Panc1 (cell line): ENCODE measurements at regions not wholly inside any gene's neighbourhood (a gene's known extent, or its start where the extent isn't known, plus 50 kb on each side); places are given as distances from the start of the nearest gene placed in this dataset.

Experiments used
- ATAC-seq: fragments of 200-7000 bp; cut with Tn5 transposase; 2 replicates; pipeline ENCODE4 v1.9.1; 2020; ENCODE audit warnings: mild to moderate bottlenecking, moderate library complexity
- BruUV-seq: library from RNA; stranded (reverse); fragments of 400-500 nt; replicated peaks from 2 replicates; lab custom pipeline; 2021; lab: Mats Ljungman, UMichigan
- CTCF ChIA-PET: fragments of 300-600 bp; sonication (Branson Sonifier 250); formaldehyde crosslinking; loops from one replicate; lab custom pipeline; 2022; ENCODE audit warnings: antibody characterized with exemption; lab: Charles Lee
- POLR2A ChIA-PET: fragments of 300-600 bp; sonication (Branson Sonifier 250); formaldehyde crosslinking; loops from one replicate; lab custom pipeline; 2022; ENCODE audit warnings: antibody characterized with exemption; lab: Charles Lee
- DNase-seq: peaks from one replicate; pipeline ENCODE4 v3.0.0-alpha.2; 2010; ENCODE audit warnings: low read depth, low spot score
- H3K27ac ChIP-seq: 2 replicates; pipeline ENCODE4 v1.5.1; 2011; ENCODE audit warnings: mild to moderate bottlenecking, low read length, inconsistent platforms
- H3K27me3 ChIP-seq: fragments of 200-500 bp; sonication (Bioruptor generic); 2 replicates; pipeline ENCODE4 v1.6.0; 2014; ENCODE audit warnings: low read length, inconsistent platforms; ENCODE audit not compliant: control insufficient read depth, insufficient read depth
- H3K36me3 ChIP-seq: fragments of 200-500 bp; sonication (Bioruptor generic); 2 replicates; pipeline ENCODE4 v1.5.1; 2014; ENCODE audit warnings: inconsistent platforms, mild to moderate bottlenecking, low read length, moderate library complexity; ENCODE audit not compliant: control insufficient read depth, insufficient read depth
- H3K4me1 ChIP-seq: 2 replicates; pipeline ENCODE4 v1.5.1; 2011; ENCODE audit warnings: inconsistent platforms, mild to moderate bottlenecking, low read length, moderate library complexity; ENCODE audit not compliant: control insufficient read depth, insufficient read depth
- H3K4me3 ChIP-seq, 2 experiments: 2 replicates each; pipeline ENCODE4 v1.5.1; 2011 to 2012; ENCODE audit warnings: low read depth in 2 of 2, low read length in 2 of 2, mild to moderate bottlenecking in 2 of 2, inconsistent platforms in 1 of 2, moderate library complexity in 1 of 2
- H3K9me3 ChIP-seq: fragments of 200-500 bp; sonication (Bioruptor generic); 2 replicates; pipeline ENCODE4 v1.5.1; 2014; ENCODE audit warnings: low read depth, mild to moderate bottlenecking, inconsistent platforms, low read length, moderate library complexity; ENCODE audit not compliant: control insufficient read depth, insufficient read depth
- POLR2AphosphoS5 ChIP-seq: IDR thresholded peaks from 2 replicates; pipeline ENCODE4 v1.6.1; 2012; ENCODE audit warnings: mild to moderate bottlenecking, low read depth, low read length, moderate library complexity
- REST ChIP-seq, 2 experiments: IDR thresholded peaks; 2 replicates each; pipeline ENCODE4 v1.6.1; 2011 to 2012; ENCODE audit warnings: low read depth in 2 of 2, control low read depth in 1 of 2, low read length in 1 of 2, mild to moderate bottlenecking in 1 of 2, moderate library complexity in 1 of 2; ENCODE audit not compliant: insufficient read depth in 1 of 2
- SIN3A ChIP-seq: IDR thresholded peaks from 2 replicates; pipeline ENCODE4 v1.6.1; 2012; ENCODE audit warnings: low read depth, mild to moderate bottlenecking, low read length, moderate library complexity, borderline replicate concordance; ENCODE audit not compliant: insufficient read depth
- TCF7L2 ChIP-seq: IDR thresholded peaks from 2 replicates; pipeline ENCODE4 v1.6.1; 2011; ENCODE audit warnings: mild to moderate bottlenecking, low read depth, low read length, inconsistent platforms
- in situ Hi-C: cut with HindIII; loops from 2 replicates; pipeline ENCODE4 v1.10.0; 2016; ENCODE audit warnings: low sequenced_read_pairs, low pct_unique_long_range_greater_than_20kb
- intact Hi-C: fragments of 100-400 bp; cut with micrococcal nuclease; formaldehyde crosslinking; loops from one replicate; pipeline ENCODE4 v1.10.0; 2022; ENCODE audit not compliant: unreplicated experiment
- TF ChIP-seq, protein P1 (sequence below): fragments of 450-650 bp; IDR thresholded peaks from 2 replicates; pipeline ENCODE4 v1.5.1; 2017; ENCODE audit warnings: mild to moderate bottlenecking

DNA sequence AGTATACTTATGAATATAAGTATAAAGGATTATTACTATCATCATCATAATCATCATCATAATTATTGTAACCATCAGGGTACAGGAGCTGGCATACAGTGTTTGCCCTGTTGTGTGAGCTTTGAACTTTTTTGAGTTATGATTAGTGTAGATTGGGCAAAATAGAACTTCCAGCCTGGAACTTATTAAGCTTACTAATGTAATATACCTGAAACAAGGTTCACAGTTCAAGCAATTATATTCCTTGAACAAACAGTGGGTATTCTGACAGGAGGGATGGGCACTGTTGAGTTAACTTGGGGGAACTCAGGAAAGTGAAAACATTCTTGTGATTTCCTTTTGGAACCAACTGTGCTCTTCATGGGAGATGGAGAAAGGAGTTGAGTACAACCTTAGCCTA lies 680.0 kb downstream of the DOK5 start:
- no peak overlapping the region for H3K4me3 ChIP-seq
- no peaks in the 10 kb centered on the region for H3K4me1 ChIP-seq
- no peaks in the 10 kb centered on the region for H3K9me3 ChIP-seq
- in situ Hi-C loops (no loop called here), intact Hi-C loops (no loop called here)
- H3K27me3 ChIP-seq: no peaks in the 10 kb centered on the region
- no peaks in the 10 kb centered on the region for H3K36me3 ChIP-seq
- ATAC-seq (no peak), DNase-seq (no peak)
- TF ChIP-seq, protein P1, sequence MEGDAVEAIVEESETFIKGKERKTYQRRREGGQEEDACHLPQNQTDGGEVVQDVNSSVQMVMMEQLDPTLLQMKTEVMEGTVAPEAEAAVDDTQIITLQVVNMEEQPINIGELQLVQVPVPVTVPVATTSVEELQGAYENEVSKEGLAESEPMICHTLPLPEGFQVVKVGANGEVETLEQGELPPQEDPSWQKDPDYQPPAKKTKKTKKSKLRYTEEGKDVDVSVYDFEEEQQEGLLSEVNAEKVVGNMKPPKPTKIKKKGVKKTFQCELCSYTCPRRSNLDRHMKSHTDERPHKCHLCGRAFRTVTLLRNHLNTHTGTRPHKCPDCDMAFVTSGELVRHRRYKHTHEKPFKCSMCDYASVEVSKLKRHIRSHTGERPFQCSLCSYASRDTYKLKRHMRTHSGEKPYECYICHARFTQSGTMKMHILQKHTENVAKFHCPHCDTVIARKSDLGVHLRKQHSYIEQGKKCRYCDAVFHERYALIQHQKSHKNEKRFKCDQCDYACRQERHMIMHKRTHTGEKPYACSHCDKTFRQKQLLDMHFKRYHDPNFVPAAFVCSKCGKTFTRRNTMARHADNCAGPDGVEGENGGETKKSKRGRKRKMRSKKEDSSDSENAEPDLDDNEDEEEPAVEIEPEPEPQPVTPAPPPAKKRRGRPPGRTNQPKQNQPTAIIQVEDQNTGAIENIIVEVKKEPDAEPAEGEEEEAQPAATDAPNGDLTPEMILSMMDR: no peak
- TF ChIP-seq POLR2AphosphoS5 (no peak), REST (IDR thresholded peaks at IDR 0.05; ENCODE audit: insufficient read depth in 1 of 2, low read depth in 2 of 2, low read length in 1 of 2) (no peak), TCF7L2 (no peak), SIN3A (no peak)
- H3K27ac ChIP-seq: no peak overlapping the region
- no TSS peak for BruUV-seq
- ChIA-PET POLR2A (no interaction called here), CTCF (no interaction called here)

- no peaks in the 10 kb centered on the region for H3K4me1 ChIP-seq
- BruUV-seq: no TSS peak
- H3K4me3 ChIP-seq: no peak overlapping the region
- H3K9me3 ChIP-seq: no peaks in the 10 kb centered on the region
- H3K36me3 ChIP-seq: no peaks in the 10 kb centered on the region
- no peaks in the 10 kb centered on the region for H3K27me3 ChIP-seq
- ATAC-seq (no peak), DNase-seq (no peak)
- ChIA-PET POLR2A (no interaction called here), CTCF (no interaction called here)
- TF ChIP-seq SIN3A (no peak), TCF7L2 (no peak), POLR2AphosphoS5 (no peak), REST (IDR thresholded peaks at IDR 0.05; ENCODE audit: insufficient read depth in 1 of 2, low read depth in 2 of 2, low read length in 1 of 2) (no peak)
- TF ChIP-seq, protein P1: no peak
- no peak overlapping the region for H3K27ac ChIP-seq
- in situ Hi-C loops (no loop called here), intact Hi-C loops (no loop called here)
These were observed 677.7 kb downstream of the DOK5 start for GRCh38 chr20:55153001-55153645.
